HCT116 (cell line): ENCODE measurements at regions not wholly inside any gene's neighbourhood (a gene's known extent, or its start where the extent isn't known, plus 50 kb on each side); places are given as distances from the start of the nearest gene placed in this dataset.

Experiments
- ATAC-seq: fragments of 200-7000 bp; cut with Tn5 transposase; 2 replicates; pipeline ENCODE4 v1.9.1; 2020; ENCODE audit warnings: mild to moderate bottlenecking, moderate library complexity
- BruUV-seq: library from RNA; stranded (reverse); fragments of 400-500 nt; replicated peaks from 2 replicates; lab custom pipeline; 2021; lab: Mats Ljungman, UMichigan
- CTCF ChIA-PET: fragments of 300-600 bp; sonication (Branson Sonifier 250); formaldehyde crosslinking; loops from one replicate; lab custom pipeline; 2021; ENCODE audit warnings: antibody characterized with exemption; lab: Charles Lee
- POLR2A ChIA-PET: fragments of 300-600, 350-600 bp; sonication (Branson Sonifier 250); formaldehyde crosslinking; loops from one replicate; lab custom pipeline; 2021; ENCODE audit warnings: antibody characterized with exemption; lab: Charles Lee
- RAD21 ChIA-PET, 2 experiments: fragments of 300-600 bp; sonication (Branson Sonifier 250); formaldehyde crosslinking; loops; one replicate each; lab custom pipeline; 2023; ENCODE audit warnings: low total read pairs in 2 of 2; ENCODE audit not compliant: uncharacterized antibody in 2 of 2, unreplicated experiment in 2 of 2, low non-redundant PET in 1 of 2; lab: Charles Lee
- DNase-seq: peaks from one replicate; pipeline ENCODE4 v3.0.0-alpha.2; 2010; ENCODE audit warnings: low read depth, low spot score
- H2AFZ ChIP-seq: fragments of 200-600 bp; shearing (Covaris generic), sonication (generic); 2 replicates; pipeline ENCODE4 v1.6.1; 2017; ENCODE audit warnings: low read depth, mixed run types, mixed read lengths, antibody characterized with exemption, low read length; ENCODE audit not compliant: poor library complexity, severe bottlenecking
- H3K27ac ChIP-seq: 2 replicates; pipeline ENCODE4 v1.5.1; 2012; ENCODE audit warnings: low read depth, low read length
- H3K27me3 ChIP-seq: fragments of 200-600 bp; sonication (generic); 2 replicates; pipeline ENCODE4 v1.6.1; 2016; ENCODE audit warnings: mixed run types, low read length, mixed read lengths; ENCODE audit not compliant: insufficient read depth
- H3K36me3 ChIP-seq, 2 experiments: fragments of 200-500 bp in 1 of 2; fragments of 200-600 bp in 1 of 2; sonication (Bioruptor generic) in 1 of 2; sonication (generic) in 1 of 2; 2 replicates each; pipeline versions ENCODE4 v1.5.1 to v1.6.1; 2014 to 2016; ENCODE audit warnings: low read length in 2 of 2, inconsistent platforms in 1 of 2, mixed read lengths in 1 of 2, mixed run types in 1 of 2; ENCODE audit not compliant: insufficient read depth in 2 of 2, control insufficient read depth in 1 of 2
- H3K4me1 ChIP-seq, 2 experiments: fragments of 200-600 bp in 1 of 2; sonication (generic) in 1 of 2; 2 replicates each; pipeline versions ENCODE4 v1.5.1 to v1.6.1; 2012 to 2017; ENCODE audit warnings: low read length in 2 of 2, inconsistent platforms in 1 of 2, mild to moderate bottlenecking in 1 of 2, mixed read lengths in 1 of 2, mixed run types in 1 of 2, moderate library complexity in 1 of 2; ENCODE audit not compliant: insufficient read depth in 2 of 2, control insufficient read depth in 1 of 2
- H3K4me2 ChIP-seq: fragments of 200-600 bp; sonication (generic); 2 replicates; pipeline ENCODE4 v1.6.1; 2017; ENCODE audit warnings: mixed run types, low read length, mixed read lengths
- H3K4me3 ChIP-seq, 2 experiments: fragments of 200-600 bp in 1 of 2; sonication (generic) in 1 of 2; replicated peaks in 1 of 2; 2 replicates each; pipeline ENCODE4 v1.5.1; 2011 to 2016; ENCODE audit warnings: low read length in 2 of 2, control low read depth in 1 of 2, low read depth in 1 of 2, mild to moderate bottlenecking in 1 of 2, mixed read lengths in 1 of 2, mixed run types in 1 of 2
- H3K79me2 ChIP-seq: fragments of 200-600 bp; sonication (generic); 2 replicates; pipeline ENCODE4 v1.6.1; 2017; ENCODE audit warnings: mild to moderate bottlenecking, mixed run types, low read length, moderate library complexity, mixed read lengths; ENCODE audit not compliant: insufficient read depth
- H3K9ac ChIP-seq: fragments of 200-600 bp; sonication (generic); 2 replicates; pipeline ENCODE4 v1.6.1; 2016; ENCODE audit warnings: low read length, mixed read lengths
- H3K9me2 ChIP-seq: fragments of 200-600 bp; sonication (generic), shearing (Covaris generic); 2 replicates; pipeline ENCODE4 v1.6.1; 2017; ENCODE audit warnings: mixed run types, mild to moderate bottlenecking, moderate library complexity; ENCODE audit not compliant: insufficient read depth
- H3K9me3 ChIP-seq, 2 experiments: fragments of 200-500 bp in 1 of 2; fragments of 200-600 bp in 1 of 2; sonication (Bioruptor generic) in 1 of 2; sonication (generic) in 1 of 2; 2 replicates each; pipeline ENCODE4 v1.6.1; 2014 to 2017; ENCODE audit warnings: low read length in 2 of 2, mixed read lengths in 2 of 2, inconsistent platforms in 1 of 2, low read depth in 1 of 2, mild to moderate bottlenecking in 1 of 2, mixed run types in 1 of 2, moderate library complexity in 1 of 2; ENCODE audit not compliant: control insufficient read depth in 1 of 2, insufficient read depth in 1 of 2
- H4K20me1 ChIP-seq: fragments of 200-600 bp; sonication (generic), shearing (Covaris generic); 2 replicates; pipeline ENCODE4 v1.6.1; 2017; ENCODE audit warnings: mixed run types, mild to moderate bottlenecking, moderate library complexity; ENCODE audit not compliant: insufficient read depth
- CBX3 ChIP-seq: IDR thresholded peaks from 2 replicates; pipeline ENCODE4 v1.6.1; 2012; ENCODE audit warnings: low read depth
- EGR1 ChIP-seq: IDR thresholded peaks from 2 replicates; pipeline ENCODE4 v1.6.1; 2012; ENCODE audit warnings: low read depth
- ELF1 ChIP-seq: IDR thresholded peaks from 2 replicates; pipeline ENCODE4 v1.6.1; 2012; ENCODE audit warnings: low read depth, borderline replicate concordance
- EZH2phosphoT487 ChIP-seq: fragments of 200-600 bp; IDR thresholded peaks from 2 replicates; pipeline ENCODE4 v1.6.1; 2018; ENCODE audit warnings: antibody characterized with exemption, borderline replicate concordance
- JUND ChIP-seq: IDR thresholded peaks from 2 replicates; pipeline ENCODE4 v1.6.1; 2012
- POLR2AphosphoS5 ChIP-seq: IDR thresholded peaks from 2 replicates; pipeline ENCODE4 v1.6.1; 2011; ENCODE audit warnings: mild to moderate bottlenecking, low read depth, low read length, moderate library complexity
- RAD21 ChIP-seq: IDR thresholded peaks from 2 replicates; pipeline ENCODE4 v1.6.1; 2012; ENCODE audit warnings: low read depth, mild to moderate bottlenecking
- SIN3A ChIP-seq: IDR thresholded peaks from 2 replicates; pipeline ENCODE4 v1.6.1; 2012; ENCODE audit warnings: low read depth
- SP1 ChIP-seq: IDR thresholded peaks from 2 replicates; pipeline ENCODE4 v1.6.1; 2012; ENCODE audit warnings: low read depth
- SRF ChIP-seq: IDR thresholded peaks from 2 replicates; pipeline ENCODE4 v1.6.1; 2012; ENCODE audit warnings: low read depth
- TCF7L2 ChIP-seq: IDR thresholded peaks from 2 replicates; pipeline ENCODE4 v1.7.0; 2011; ENCODE audit warnings: borderline replicate concordance, inconsistent platforms; ENCODE audit not compliant: insufficient read depth, insufficient read length; ENCODE audit errors: extremely low read depth
- ZNF274 ChIP-seq: fragments of 200-500 bp; sonication (Bioruptor generic); IDR thresholded peaks from 2 replicates; pipeline ENCODE4 v1.6.1; 2014; ENCODE audit warnings: mild to moderate bottlenecking, low read depth, low read length, inconsistent platforms
- intact Hi-C: fragments of 100-400 bp; cut with micrococcal nuclease; formaldehyde crosslinking; loops from 2 replicates; pipeline ENCODE4 v1.10.0; 2022
- TF ChIP-seq, protein P1 (sequence below), 3 experiments: fragments of 200-600 bp in 1 of 3; sonication (generic) in 1 of 3; IDR thresholded peaks in 2 of 3; conservative IDR thresholded peaks in 1 of 3; 2 replicates each; pipeline ENCODE4 v1.5.1; 2012 to 2017; ENCODE audit warnings: low read depth in 2 of 3, low read length in 2 of 3, antibody characterized with exemption in 1 of 3, borderline replicate concordance in 1 of 3, control low read depth in 1 of 3, mild to moderate bottlenecking in 1 of 3, mixed read lengths in 1 of 3, mixed run types in 1 of 3, moderate library complexity in 1 of 3; ENCODE audit not compliant: insufficient read depth in 1 of 3
- TF ChIP-seq, protein P2 (sequence below): IDR thresholded peaks from 2 replicates; pipeline ENCODE4 v1.6.1; 2012; ENCODE audit warnings: low read depth
- TF ChIP-seq, protein P3 (sequence below): IDR thresholded peaks from 2 replicates; pipeline ENCODE4 v1.6.1; 2012
- TF ChIP-seq, protein P4 (sequence below): IDR thresholded peaks from 2 replicates; pipeline ENCODE4 v1.6.1; 2012

DNA sequence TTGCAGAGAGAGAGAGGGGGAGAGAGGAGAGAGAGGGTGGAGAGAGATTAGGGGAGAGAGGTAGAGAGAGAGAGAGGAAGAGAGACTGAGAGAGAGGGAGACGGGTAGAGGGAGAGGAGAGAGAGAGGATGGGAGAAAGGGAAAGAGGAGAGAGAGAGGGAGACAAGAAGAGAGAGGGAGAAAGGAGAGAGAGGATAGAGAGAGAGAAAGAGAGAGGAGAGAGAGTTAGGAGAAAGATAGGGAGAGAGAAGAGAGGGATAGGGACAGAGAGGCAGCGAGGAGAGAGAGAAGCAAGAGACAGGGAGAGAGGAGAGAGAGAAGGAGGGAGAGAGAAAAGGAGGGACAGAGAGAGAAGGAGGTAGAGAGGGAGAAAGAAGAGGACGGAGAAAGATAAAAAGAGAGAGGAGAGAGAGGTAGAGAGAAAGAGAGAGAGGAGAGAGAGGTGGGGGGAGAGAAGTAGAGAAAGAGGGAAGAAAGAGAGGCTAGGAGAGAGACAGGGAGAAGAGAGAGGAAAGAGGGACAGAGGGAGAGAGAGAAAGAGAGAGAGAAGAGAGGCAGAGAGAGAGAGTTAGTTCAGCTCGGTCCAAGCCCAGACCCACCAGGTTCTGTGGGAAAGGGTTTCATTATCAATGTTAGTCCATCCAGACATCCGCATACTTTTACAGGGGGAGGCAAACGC lies 399.3 kb downstream of the ZSWIM6 start:
- H3K27me3 ChIP-seq, result peaks cover 57% of the 10 kb centered on the region

More for the DNA sequence above, 399.3 kb downstream of the ZSWIM6 start:
- Histone ChIP-seq H3K4me3 (no peak overlapping the region), H3K4me2 (no peak overlapping the region), H3K9ac (no peak overlapping the region), H3K36me3 (no peaks in the 10 kb centered on the region), H3K79me2 (no peaks in the 10 kb centered on the region)
- ChIA-PET CTCF (no interaction called here), POLR2A (no interaction called here)
- DNase-seq, result no peak
- intact Hi-C loops, result no loop called here
- ATAC-seq, result no peak
- BruUV-seq, result no TSS peak
- TF ChIP-seq, protein P1, sequence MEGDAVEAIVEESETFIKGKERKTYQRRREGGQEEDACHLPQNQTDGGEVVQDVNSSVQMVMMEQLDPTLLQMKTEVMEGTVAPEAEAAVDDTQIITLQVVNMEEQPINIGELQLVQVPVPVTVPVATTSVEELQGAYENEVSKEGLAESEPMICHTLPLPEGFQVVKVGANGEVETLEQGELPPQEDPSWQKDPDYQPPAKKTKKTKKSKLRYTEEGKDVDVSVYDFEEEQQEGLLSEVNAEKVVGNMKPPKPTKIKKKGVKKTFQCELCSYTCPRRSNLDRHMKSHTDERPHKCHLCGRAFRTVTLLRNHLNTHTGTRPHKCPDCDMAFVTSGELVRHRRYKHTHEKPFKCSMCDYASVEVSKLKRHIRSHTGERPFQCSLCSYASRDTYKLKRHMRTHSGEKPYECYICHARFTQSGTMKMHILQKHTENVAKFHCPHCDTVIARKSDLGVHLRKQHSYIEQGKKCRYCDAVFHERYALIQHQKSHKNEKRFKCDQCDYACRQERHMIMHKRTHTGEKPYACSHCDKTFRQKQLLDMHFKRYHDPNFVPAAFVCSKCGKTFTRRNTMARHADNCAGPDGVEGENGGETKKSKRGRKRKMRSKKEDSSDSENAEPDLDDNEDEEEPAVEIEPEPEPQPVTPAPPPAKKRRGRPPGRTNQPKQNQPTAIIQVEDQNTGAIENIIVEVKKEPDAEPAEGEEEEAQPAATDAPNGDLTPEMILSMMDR (IDR thresholded peaks at IDR 0.05 in 2 of 3, conservative IDR thresholded peaks at IDR 0.05 in 1 of 3; ENCODE audit: borderline replicate concordance in 1 of 3, insufficient read depth in 1 of 3, low read depth in 2 of 3, low read length in 2 of 3), result no peak
- TF ChIP-seq SIN3A (no peak), EZH2phosphoT487 (no peak), TCF7L2 (no peak), RAD21 (no peak), EGR1 (no peak), POLR2AphosphoS5 (no peak), ELF1 (no peak), SRF (no peak), ZNF274 (no peak), JUND (no peak), CBX3 (no peak), SP1 (no peak)
- TF ChIP-seq, protein P2, sequence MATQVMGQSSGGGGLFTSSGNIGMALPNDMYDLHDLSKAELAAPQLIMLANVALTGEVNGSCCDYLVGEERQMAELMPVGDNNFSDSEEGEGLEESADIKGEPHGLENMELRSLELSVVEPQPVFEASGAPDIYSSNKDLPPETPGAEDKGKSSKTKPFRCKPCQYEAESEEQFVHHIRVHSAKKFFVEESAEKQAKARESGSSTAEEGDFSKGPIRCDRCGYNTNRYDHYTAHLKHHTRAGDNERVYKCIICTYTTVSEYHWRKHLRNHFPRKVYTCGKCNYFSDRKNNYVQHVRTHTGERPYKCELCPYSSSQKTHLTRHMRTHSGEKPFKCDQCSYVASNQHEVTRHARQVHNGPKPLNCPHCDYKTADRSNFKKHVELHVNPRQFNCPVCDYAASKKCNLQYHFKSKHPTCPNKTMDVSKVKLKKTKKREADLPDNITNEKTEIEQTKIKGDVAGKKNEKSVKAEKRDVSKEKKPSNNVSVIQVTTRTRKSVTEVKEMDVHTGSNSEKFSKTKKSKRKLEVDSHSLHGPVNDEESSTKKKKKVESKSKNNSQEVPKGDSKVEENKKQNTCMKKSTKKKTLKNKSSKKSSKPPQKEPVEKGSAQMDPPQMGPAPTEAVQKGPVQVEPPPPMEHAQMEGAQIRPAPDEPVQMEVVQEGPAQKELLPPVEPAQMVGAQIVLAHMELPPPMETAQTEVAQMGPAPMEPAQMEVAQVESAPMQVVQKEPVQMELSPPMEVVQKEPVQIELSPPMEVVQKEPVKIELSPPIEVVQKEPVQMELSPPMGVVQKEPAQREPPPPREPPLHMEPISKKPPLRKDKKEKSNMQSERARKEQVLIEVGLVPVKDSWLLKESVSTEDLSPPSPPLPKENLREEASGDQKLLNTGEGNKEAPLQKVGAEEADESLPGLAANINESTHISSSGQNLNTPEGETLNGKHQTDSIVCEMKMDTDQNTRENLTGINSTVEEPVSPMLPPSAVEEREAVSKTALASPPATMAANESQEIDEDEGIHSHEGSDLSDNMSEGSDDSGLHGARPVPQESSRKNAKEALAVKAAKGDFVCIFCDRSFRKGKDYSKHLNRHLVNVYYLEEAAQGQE, result no peak
- TF ChIP-seq, protein P3, sequence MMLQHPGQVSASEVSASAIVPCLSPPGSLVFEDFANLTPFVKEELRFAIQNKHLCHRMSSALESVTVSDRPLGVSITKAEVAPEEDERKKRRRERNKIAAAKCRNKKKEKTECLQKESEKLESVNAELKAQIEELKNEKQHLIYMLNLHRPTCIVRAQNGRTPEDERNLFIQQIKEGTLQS, result no peak
- TF ChIP-seq, protein P4, sequence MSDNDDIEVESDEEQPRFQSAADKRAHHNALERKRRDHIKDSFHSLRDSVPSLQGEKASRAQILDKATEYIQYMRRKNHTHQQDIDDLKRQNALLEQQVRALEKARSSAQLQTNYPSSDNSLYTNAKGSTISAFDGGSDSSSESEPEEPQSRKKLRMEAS, result no peak
- TF ChIP-seq, all 23 proteins: peak for 0
- Histone ChIP-seq H2AFZ (no peak overlapping the region), H4K20me1 (no peaks in the 10 kb centered on the region), H3K9me3 (no peaks in the 10 kb centered on the region), H3K27ac (no peak overlapping the region), H3K9me2 (no peaks in the 10 kb centered on the region), H3K4me1 (no peaks in the 10 kb centered on the region)
- RAD21 ChIA-PET, result no interaction called here
